Stromal cell of bone marrow (primary cell): ENCODE measurements at regions not wholly inside any gene's neighbourhood (a gene's known extent, or its start where the extent isn't known, plus 50 kb on each side); places are given as distances from the start of the nearest gene placed in this dataset.

ENCODE experiments used
- DNase-seq: peaks from one replicate; pipeline ENCODE4 v3.0.0-alpha.2; 2012; ENCODE audit warnings: low read depth

- DNase-seq = no peak
Observed at GRCh38 chr15:91670108-91670507, 183.4 kb upstream of the SLCO3A1 start.

- no peak for DNase-seq
Observed at GRCh38 chr15:91678003-91678402, 175.5 kb upstream of the SLCO3A1 start.

- no peak for DNase-seq
Observed at GRCh38 chr15:91679447-91679846, 174.1 kb upstream of the SLCO3A1 start.

- DNase-seq = no peak
Observed at GRCh38 chr15:91685436-91685835, 168.1 kb upstream of the SLCO3A1 start.

- DNase-seq = no peak
Observed at GRCh38 chr15:91688811-91689210, 164.7 kb upstream of the SLCO3A1 start.

- DNase-seq = no peak
Observed at GRCh38 chr15:91689377-91689776, 164.1 kb upstream of the SLCO3A1 start.

GRCh38 chr15:91692596-91692995 lies 160.9 kb upstream of the SLCO3A1 start:
- DNase-seq = no peak

GRCh38 chr15:91694131-91694830 lies 159.2 kb upstream of the SLCO3A1 start:
- peak; percentile 77 for DNase-seq

GRCh38 chr15:91694831-91695210 lies 158.7 kb upstream of the SLCO3A1 start:
- peak; percentile 64 for DNase-seq

- no peak for DNase-seq
Observed at GRCh38 chr15:91695799-91696198, 157.7 kb upstream of the SLCO3A1 start.

- DNase-seq = no peak
Observed at GRCh38 chr15:91696981-91697380, 156.5 kb upstream of the SLCO3A1 start.

- DNase-seq = no peak
Observed at GRCh38 chr15:91698241-91698640, 155.3 kb upstream of the SLCO3A1 start.

GRCh38 chr15:91699741-91700140 lies 153.8 kb upstream of the SLCO3A1 start:
- no peak for DNase-seq

- no peak for DNase-seq
Observed at GRCh38 chr15:91703274-91703673, 150.2 kb upstream of the SLCO3A1 start.

- DNase-seq = no peak
Observed at GRCh38 chr15:91704343-91704742, 149.2 kb upstream of the SLCO3A1 start.

GRCh38 chr15:91706322-91707032 lies 147.0 kb upstream of the SLCO3A1 start:
- DNase-seq = peak; percentile 64

- DNase-seq = no peak
Observed at GRCh38 chr15:91710080-91710698, 143.3 kb upstream of the SLCO3A1 start.

GRCh38 chr15:91711384-91712033 lies 142.0 kb upstream of the SLCO3A1 start:
- DNase-seq = no peak

- no peak for DNase-seq
Observed at GRCh38 chr15:91712286-91712685, 141.2 kb upstream of the SLCO3A1 start.

GRCh38 chr15:91716536-91716935 lies 137.0 kb upstream of the SLCO3A1 start:
- no peak for DNase-seq

- no peak for DNase-seq
Observed at GRCh38 chr15:91717811-91718210, 135.7 kb upstream of the SLCO3A1 start.

- DNase-seq = no peak
Observed at GRCh38 chr15:91723959-91724358, 129.5 kb upstream of the SLCO3A1 start.

GRCh38 chr15:91733661-91734060 lies 119.8 kb upstream of the SLCO3A1 start:
- no peak for DNase-seq
